SK-N-DZ (cell line): ENCODE measurements at regions not wholly inside any gene's neighbourhood (a gene's known extent, or its start where the extent isn't known, plus 50 kb on each side); places are given as distances from the start of the nearest gene placed in this dataset.

Experiments
- DNase-seq: peaks from one replicate; pipeline ENCODE4 v3.0.0-alpha.2; 2015; ENCODE audit warnings: low spot score

DNA sequence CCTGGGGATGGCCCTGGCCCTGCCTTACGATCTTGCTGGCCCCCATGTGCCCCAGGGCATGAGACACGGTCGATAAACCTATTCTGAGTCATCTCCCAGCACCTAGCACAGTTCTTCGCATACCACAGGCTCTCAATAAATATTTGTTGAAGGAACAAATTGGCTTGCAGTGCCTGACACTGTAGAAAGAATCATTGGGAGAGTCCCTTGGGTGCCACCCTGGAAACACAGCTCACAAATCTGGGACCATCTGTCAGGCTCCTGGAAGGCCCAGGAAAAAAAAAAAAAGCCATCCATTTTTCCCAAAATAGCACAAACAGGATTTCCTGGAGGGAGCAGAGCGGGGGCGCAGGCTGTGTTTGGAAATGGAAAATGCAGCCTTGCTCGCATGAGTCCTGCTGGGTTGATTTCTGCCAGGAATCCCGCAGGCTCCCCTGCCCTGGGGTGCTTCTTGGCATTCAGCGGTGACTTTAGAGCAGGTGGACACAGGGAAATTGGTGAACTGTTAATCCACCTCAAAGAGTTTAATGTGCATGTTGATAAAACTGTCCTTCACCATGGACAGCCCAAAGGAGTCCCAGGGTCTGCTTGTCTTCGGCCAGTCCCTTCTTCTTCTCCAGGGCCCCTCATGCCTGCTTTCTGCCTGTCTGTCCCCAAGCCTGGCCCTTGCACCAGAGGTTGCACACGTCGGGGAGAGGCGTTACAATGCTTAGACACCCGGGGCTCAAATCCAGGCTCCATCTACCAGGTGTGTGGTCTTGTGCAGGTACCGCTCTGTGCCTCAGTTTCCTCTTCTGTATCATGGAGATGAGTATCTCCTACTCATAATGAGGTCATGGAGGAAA, 106.1 kb upstream of the RFLNA start:
- DNase-seq: no peak

DNA sequence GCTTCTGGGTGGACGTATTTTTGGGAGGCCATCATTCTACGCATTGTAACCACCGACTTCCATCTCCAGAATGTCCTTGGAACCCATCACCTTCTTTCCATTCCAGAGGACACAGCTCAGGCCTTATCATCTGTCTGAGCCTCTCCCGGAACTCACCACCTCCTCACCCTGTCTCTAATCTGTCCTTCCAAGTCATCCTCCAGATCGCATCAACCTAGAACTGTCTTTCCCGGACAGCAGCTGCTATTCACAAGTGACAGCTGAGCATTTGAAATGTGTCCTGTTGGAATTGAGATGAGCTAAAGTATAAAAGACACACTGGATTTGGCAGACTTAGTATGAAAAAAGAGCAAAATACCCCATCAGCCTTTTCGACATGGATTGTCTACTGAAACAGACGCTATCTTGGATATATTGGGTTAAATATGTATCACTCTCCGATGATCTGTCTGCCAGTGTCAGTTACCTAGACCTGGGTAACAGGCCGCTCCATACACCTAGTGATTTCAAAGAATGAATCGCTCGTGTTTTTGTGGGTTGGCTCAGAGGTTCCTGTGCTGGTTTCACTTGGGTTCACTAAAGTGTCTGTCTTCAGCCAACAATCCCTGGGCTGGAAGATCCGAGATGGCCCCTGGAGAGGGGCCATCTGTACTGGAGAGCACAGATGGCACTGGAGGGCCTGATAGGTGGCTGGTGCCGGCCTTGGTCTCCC, 104.4 kb upstream of the RFLNA start:
- no peak for DNase-seq

DNA sequence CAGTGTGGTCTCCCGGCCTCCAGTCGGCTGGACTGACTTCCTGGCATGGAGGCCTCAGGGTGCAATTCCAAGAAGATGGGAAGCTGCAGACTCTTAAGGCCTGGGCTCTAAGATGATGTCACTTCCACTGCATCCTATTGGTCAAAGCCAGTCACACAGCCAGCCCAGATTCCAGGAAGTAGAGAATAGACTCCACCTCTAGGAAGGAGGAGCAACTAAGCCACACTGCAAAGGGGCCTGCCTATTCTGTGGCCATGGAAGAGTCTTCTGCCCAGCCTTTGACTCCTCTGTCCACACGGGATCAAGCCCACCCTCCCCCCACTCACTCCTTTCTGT, 103.9 kb upstream of the RFLNA start:
- peak; percentile 81 for DNase-seq

DNA sequence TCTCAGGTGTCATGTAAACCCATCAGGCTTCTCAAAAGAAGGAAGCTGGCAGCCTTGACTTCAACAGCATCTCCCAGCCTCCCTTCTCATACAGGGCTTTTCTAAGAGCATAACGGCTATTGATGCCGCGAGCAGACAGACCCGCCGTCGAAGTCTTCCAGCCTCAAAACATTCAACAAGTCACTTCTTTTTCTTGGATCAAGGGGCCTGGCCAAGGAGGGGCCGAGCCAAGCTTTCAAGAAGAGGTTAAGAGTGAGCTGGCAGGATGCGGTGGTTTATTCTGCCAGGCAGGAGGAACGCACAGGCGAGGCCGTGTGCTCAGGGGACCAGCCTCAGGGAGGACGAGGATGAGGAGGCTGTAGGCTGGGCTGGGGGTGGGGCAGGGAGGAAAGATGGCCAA, 102.9 kb upstream of the RFLNA start:
- no peak for DNase-seq

DNA sequence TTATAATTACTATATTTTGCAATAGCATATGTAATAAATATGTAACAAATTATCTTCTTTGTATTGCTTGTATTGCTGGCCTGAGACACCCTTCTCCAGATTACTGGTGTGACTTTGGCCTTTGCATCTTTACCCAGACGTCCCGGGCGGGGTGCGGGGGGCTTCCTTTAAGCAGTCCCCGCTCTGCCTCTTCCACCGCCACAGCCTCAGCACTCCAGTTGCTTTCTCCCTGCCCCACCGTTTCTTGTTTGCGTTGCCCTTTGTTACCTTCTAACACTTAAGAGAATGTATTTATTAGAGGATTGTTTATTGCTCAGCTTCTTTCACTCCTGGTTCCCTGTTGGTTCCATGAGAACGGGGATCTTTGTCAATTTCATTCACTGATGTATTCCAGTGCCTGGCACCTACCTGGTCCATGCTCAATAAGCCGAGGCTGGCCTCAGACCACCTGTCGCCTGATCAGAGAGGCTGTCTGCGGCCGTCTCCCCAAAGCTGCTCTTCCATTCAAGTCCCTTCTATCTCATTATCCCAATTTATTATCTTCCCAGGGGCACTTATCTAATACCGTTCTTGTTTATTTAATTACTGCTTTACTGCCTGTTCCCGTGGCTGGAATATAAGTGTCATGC, 100.5 kb upstream of the RFLNA start:
- DNase-seq: peak; percentile 44

DNA sequence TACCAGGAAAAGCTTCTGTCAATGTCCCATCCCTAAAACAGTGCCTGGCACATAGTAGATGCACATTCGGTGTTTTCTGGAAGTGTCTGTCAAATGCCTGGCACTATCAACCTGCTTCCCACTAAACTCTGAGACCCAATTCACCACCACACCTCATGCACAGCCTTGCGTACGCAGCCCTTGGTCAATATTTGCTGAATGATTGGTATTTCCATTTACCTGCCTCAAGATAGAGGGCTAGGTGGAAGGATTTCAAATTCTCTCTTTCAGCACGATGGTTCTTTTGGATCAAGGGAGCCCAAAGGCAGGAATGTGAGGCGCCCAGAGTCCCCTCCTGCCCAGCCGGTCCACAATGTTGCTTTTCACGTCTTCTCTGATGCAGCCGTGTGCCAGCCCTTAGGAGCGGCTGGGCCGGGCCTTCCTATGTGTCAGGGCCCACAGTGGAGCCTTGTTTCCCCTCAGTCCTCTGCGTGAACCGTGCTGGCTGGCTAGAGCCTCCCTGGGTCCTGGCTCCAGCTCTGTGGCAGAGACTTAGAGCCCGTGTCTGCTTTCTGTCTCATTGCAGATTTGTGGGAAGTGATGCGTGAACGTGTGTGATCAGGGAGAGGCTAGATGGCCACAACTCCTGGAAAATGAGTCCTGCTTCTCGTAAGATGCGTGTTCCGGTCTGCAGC, 99.9 kb upstream of the RFLNA start:
- DNase-seq: peak; percentile 86

DNA sequence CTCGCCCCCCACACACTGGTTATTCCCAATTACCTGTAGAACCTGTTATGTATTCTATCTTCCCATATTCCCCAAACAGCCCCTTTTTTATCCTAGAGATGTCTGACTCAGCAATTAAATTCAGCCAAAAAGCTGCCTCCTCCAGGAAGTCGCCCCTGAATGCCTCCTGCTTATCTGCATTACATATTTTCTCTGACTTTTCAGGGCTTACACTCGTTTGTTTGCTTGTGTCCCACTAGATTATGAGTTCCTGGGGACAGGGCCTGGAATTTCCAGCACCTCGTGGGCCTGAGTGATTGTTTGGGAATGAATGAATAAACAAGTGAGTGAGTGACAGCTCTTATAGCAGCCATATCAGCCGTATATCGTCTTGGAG, 99.3 kb upstream of the RFLNA start:
- no peak for DNase-seq

DNA sequence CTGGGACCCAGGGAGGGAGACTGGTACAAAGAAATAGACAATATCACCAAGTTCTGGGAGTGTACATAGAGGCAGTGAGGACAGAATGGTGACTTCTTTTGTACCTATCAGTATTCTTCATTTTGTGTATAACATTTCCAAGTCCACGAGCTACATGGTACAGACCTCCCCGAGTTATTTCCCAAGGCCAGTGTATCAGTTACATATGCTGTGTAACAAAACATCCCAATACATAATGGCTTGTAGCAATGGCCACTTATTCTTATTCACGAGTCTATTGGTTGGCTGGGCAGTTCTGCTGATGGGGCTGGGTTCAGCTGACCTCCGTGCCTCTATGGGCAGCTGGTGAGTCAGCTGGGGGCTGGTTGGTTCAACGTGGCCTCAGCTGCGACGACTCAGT, 98.7 kb upstream of the RFLNA start:
- DNase-seq: no peak

DNA sequence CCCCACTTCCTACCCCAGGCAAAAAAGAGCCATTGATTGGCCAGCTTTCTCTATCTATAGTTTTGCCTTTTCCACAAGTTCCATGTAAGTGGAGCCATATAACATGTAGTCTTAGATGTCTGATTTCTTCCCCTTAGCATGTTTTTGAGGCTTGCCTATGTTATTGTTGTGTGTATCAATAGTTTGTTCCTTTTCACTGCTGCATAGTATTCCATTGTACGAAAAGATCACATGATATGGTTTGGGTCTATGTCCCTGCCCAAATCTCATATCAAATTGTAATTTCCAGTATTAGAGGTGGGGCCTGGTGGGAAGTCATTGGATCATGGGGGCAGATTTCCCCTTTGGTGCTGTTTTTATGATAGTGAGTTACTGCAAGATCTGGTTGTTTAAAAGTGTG, 93.6 kb upstream of the RFLNA start:
- no peak for DNase-seq

DNA sequence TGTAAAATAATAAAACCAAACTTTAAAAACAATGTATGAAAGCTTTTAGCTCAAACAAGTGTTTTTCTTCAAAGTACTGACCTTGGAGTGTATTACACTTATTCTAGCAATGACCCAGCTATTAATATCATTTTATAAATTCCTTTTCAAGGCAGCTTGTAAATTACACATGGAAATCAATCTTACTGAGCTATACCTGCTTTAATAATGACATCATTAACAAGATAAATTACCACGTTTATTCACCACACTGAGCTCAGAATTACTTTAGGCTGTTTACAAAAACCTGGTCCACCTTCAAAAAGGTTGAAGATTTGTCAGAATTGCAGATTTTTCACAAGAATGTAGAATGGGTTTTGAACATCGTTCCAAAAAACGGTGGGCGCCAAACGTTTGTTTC, 91.7 kb upstream of the RFLNA start:
- no peak for DNase-seq

DNA sequence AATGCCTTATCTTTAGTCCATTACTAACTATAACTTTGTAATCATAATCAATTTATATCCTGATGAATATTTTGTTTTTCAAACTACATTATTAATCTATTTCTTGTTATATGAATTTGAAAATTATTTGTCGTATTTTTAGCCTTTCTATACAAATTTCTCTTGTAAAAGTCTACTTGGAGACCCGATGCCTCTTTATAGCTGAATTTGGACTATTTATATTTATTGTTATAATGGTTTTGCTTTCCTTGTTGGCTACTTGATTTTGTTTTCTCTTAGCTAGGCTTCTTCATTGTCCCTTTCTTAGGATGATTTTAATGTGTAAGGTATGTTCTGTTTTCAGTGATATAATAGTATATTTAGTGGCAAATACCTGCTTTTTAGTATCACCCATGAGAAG, 89.5 kb upstream of the RFLNA start:
- DNase-seq: no peak

DNA sequence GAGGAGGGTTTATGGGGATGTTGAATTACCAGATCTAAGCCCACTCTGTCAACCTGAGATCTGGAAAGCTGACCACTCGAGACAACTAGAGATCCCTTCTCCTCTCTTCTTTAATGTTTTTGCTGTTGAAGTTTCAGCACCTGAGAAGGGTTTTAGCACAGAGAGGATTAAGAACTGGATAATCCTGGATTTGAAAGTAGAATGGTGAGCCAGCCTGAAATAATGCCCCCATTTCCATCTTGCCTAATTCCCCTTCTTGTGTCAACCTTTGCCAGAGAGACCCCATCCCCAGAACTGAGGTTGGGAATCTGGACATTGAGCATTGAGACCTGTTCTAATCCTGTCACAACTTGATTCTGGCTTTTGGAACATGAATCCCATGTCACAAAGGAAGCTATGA, 87.8 kb upstream of the RFLNA start:
- DNase-seq: no peak

DNA sequence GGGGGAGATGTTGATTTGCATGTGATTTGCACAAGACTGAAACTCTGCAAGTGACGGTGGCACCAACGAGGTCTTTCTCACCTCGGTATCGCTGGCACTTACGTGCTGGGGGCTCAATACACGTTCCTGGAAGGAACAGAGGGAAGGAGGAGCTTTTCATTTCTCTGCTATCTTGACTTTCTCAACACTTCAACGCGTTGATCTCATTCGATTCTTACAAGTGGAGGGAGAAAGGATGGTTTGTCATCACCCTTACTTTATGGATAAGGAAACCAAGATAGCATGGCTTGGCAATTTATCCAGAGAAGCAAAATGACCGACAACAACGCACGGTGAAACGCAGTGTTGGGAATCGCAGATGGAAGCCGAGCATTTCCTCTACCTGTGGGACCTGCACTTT, 87.3 kb upstream of the RFLNA start:
- no peak for DNase-seq

DNA sequence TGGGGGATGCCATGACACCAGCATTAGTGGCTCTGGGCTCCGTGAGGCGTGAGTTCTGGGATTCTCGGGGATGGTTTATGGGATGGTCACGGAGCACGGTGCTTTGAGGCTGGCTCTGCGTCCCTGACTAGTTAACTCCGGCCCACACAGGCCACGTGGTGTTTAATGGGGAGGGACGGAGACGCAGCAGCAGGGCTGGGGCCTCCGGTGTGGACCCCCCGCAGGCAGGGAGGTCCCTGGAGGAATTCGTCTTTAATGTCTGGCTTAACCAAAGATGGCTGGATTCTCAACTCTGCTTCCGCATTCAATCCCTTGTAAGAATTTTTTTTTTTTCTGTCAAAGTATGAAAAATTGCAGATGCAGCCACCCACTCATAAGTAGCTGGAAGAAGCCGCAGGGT, 86.4 kb upstream of the RFLNA start:
- DNase-seq: no peak

DNA sequence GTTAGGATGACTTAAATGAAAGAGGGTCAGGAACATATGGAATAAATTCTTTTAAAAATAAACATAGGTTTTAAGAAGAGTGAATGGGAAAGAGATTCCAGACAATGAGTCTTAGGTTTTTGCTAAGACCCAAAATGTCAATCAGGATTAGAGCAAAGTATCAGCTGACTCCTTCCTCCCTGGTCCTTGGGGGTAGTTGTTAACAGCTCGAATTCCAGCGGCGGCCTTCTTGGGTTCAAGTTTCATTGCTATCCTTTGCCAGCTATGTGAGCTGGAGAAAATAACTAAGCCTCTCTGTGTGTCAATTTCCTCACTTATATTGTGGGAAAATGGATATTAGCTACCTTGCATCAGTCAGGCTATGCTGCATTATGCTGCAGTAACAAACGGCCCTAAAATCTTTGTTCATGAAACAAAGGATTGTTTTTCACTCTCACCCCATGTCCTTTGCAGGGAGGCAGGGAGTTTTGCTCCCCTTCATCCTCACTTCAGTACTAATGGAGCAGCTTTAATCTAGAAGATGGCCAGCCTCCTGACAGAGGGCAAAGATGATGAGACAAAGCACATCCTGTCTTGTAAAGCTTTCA, 83.8 kb upstream of the RFLNA start:
- no peak for DNase-seq

DNA sequence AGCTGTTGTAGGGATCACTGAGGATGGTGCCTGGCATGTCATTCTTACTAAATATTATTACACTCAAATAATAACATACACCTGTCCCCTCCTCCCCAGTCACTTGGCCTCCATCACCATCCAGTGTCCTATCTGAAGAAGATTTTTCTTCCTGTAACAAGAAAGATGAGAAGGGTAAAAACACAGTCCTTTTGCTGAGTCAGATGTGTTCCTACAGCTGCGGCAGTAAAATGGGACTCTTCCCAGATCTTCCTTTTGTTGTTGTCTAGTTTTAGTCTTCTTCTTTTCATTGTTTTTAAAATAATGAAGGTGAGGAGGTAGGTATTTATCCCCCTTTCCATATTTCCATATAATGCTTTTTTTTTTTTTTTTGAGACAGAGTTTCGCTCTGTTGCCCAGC, 83.1 kb upstream of the RFLNA start:
- no peak for DNase-seq

DNA sequence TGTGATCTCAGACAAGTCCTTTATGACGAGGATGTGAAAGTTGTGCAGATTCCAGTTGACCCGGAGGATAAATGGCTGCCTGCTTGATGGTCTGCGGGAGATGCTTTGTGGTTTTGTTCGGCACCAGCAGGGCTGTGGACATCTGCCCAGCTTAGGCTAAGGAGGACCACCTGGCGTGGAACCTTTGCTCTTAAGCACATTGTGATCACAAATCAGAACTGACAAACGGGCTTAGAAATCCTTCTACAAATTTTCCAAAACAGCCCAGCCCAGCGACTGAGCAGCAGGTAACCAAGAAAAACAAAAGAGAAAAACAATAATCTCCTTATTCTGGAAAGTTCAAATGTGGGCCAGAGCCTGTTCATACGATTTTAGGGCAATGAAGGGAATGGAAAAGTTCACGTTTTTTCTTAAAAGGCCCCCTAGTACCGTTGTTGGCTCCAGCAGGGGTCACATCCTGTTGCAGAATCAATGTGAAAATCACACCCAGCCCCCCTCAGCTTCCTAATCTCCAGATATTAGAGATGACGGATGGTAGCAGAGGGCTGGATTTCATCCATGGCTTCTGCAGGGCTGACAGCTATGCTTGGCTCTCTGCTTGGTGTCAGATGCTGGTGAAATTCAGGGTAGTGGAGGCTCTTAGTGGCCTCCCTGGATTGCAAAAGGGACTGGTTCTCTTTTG, 81.1 kb upstream of the RFLNA start:
- DNase-seq: no peak

DNA sequence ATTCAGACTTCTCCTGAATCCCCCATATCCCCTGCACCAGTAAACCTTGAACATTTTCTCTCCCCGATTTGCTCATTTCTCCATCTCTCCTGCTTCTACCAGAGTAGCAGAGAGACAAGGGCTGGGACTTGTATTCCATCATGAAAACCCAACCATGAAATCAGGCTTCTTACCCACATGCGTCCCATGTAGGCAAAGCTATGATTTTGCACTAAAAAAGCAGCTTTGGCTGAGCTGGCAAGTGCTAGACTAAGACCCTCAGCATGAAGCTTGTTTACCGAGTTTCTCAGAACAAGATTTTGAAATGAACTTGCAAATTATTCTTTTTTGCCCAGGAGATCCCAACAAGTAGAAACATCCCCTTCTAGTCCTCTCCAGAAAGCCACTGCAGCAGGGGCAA, 80.3 kb upstream of the RFLNA start:
- DNase-seq: no peak

DNA sequence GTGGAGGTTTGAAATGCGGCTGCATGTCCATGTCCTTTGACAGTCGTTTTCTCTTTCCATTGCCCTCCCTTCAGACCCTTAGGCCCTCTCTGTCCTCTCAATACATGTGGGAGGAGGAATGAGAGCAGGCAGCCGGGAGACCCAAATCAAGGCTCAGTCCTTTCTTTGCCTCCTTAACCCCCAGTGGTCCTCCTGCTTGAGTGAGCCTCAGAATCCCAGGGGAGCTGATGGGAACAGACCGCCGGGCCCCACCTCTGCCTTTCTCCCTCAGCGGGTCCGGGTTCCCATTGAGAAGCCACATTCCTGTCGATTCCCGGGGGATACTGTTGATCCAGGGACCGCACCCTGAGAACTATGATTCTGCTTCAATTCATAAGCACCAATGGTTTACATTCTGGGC, 77.9 kb upstream of the RFLNA start:
- DNase-seq: no peak

DNA sequence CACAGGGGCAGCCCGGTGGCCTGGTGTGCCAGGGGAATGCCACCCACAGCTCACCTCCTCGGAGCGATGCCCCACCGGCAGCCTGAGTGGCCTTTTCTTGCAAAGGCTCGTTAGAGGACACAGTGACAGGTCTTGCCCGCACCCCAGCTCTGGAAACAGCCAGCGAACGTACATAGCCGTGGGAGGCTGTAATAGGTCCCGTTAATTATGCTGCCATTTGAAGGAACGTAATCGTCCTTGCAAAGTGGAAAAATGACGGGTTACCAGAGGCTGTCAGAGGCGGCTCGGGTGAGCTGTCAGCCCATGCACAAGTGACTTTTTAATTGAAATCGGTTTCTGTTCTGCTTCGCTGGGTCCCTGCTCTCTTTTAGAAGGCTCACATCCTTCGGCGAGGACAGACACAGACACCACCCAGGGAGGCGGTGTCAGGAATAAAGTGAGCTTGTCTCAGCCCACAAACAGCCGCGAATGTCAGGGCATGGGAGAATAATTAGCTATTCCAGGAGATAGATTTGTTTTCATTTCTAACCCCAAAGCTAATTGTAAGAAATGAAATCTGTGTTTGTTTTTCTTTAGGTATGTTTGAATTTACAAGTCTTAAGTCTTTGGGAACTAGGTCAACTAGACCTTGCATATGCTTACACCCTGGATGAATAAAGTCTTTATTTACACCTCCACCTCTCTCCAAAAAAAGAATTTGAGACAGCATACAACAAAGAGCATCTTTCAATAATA, 77.2 kb upstream of the RFLNA start:
- peak; percentile 36 for DNase-seq

DNA sequence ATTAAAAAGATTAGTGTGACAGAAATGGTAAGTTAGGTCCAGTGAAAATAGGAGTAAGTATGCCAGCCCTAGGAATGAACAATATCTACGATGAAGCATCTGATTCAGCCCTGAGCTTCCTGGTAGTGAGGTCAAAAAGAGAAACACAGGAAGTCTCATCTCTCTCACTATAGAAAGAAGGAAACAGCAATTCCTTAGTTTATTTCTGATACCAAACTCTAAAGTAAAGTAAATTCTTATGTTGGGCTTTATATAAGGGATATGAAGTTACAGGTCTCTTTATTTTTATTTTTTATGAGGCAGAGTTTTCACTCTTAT, 76.7 kb upstream of the RFLNA start:
- DNase-seq: no peak
